ENCODE measurements at regions not wholly inside any gene's neighbourhood (a gene's known extent, or its start where the extent isn't known, plus 50 kb on each side); places are given as distances from the start of the nearest gene placed in this dataset.
"Not testable (repeated sequence)": the region's sequence is repeated elsewhere in the genome, so short reads cannot be mapped to it uniquely, and the experiment has no call there.

DNA sequence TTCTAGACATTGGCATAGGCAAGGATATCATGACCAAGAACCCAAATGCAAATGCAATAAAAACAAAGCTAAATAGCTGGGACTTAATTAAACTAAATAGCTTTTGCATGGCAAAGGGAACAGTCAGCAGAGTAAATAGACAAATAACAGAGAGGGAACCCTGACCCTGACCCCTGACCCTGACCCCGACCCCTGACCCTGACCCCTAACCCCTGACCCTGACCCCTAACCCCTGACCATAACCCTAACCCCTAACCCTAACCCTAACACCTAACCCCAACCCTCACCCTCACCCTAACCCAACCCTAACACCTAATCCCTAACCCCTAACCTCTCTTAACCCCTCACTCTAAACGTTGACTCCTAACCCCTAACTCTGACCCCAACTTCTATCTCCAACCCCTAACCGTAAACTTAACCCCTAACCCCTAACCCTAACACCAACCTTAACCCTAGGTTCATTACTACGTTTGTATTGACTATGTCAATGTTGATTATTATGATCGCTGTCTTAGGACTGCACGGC, 189.7 kb downstream of the CCT8L2 start:
- TF ChIP-seq, protein P1, sequence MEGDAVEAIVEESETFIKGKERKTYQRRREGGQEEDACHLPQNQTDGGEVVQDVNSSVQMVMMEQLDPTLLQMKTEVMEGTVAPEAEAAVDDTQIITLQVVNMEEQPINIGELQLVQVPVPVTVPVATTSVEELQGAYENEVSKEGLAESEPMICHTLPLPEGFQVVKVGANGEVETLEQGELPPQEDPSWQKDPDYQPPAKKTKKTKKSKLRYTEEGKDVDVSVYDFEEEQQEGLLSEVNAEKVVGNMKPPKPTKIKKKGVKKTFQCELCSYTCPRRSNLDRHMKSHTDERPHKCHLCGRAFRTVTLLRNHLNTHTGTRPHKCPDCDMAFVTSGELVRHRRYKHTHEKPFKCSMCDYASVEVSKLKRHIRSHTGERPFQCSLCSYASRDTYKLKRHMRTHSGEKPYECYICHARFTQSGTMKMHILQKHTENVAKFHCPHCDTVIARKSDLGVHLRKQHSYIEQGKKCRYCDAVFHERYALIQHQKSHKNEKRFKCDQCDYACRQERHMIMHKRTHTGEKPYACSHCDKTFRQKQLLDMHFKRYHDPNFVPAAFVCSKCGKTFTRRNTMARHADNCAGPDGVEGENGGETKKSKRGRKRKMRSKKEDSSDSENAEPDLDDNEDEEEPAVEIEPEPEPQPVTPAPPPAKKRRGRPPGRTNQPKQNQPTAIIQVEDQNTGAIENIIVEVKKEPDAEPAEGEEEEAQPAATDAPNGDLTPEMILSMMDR (IDR thresholded peaks at IDR 0.05; ENCODE audit: low read length) = not testable (repeated sequence)
- not testable (repeated sequence) for TF ChIP-seq EZH2 (IDR thresholded peaks at IDR 0.05; ENCODE audit: borderline replicate concordance, low read length)

Measured in OCI-LY1 (cell line).